ENCODE measurements at regions not wholly inside any gene's neighbourhood (a gene's known extent, or its start where the extent isn't known, plus 50 kb on each side); places are given as distances from the start of the nearest gene placed in this dataset.

GRCh38 chr2:56102098-56102497, 81.7 kb upstream of the CCDC85A start:
- Histone ChIP-seq H3K36me3 (ENCODE audit: control insufficient read depth in 2 of 4, insufficient read depth in 4 of 4, low read length in 3 of 4) (no peaks in the 10 kb centered on the region), H2BK5ac (ENCODE audit: low read depth, low read length) (no peak overlapping the region), H3K14ac (ENCODE audit: insufficient read length) (no peak overlapping the region), H4K91ac (replicated peaks; ENCODE audit: insufficient read length, low read length) (no peak overlapping the region), H2BK120ac (replicated peaks; ENCODE audit: low read depth, low read length) (no peak overlapping the region), H2AFZ (ENCODE audit: low read length) (peak overlapping the region; percentile 64; the same call in 1 of the 2 replicates), H3K4ac (replicated peaks; ENCODE audit: insufficient read length, low read depth, low read length) (no peak overlapping the region), H2BK12ac (ENCODE audit: low read depth, low read length) (no peak overlapping the region), H3K4me3 (ENCODE audit: extremely low read depth in 1 of 4, insufficient read depth in 2 of 4, low read depth in 3 of 4, low read length in 4 of 4) (peak overlapping the region in 1 of 4 experiments; percentile 26; a peak in 1 of 8 replicates), H3K23ac (ENCODE audit: insufficient read length) (no peak overlapping the region), H3K23me2 (ENCODE audit: low read depth, low read length) (no peaks in the 10 kb centered on the region), H3K27ac (ENCODE audit: low read depth, low read length) (peak overlapping the region; percentile 11; the same call in 1 of the 2 replicates), H2AK5ac (ENCODE audit: low read depth, low read length) (no peak overlapping the region), H4K8ac (ENCODE audit: extremely low read depth, insufficient read depth, low read length) (no peak overlapping the region), H3K4me2 (ENCODE audit: insufficient read depth in 1 of 2, low read depth in 2 of 2, low read length in 2 of 2) (peak overlapping the region; percentile 22 to 29; a peak in 1 of 4 replicates), H2BK20ac (ENCODE audit: low read length) (no peak overlapping the region), H3K56ac (replicated peaks; ENCODE audit: insufficient read length, low read depth, low read length) (no peak overlapping the region), H3K9ac (replicated peaks in 1 of 4; ENCODE audit: extremely low read depth in 1 of 4, low read depth in 3 of 4, low read length in 3 of 4) (no peak overlapping the region), H2BK15ac (ENCODE audit: low read length) (no peak overlapping the region), H3K4me1 (replicated peaks in 1 of 4; ENCODE audit: control insufficient read depth in 3 of 4, insufficient read depth in 4 of 4, low read length in 3 of 4) (peaks cover 0 to 6% (median 3%) of the 10 kb centered on the region in 4 experiments; a peak in 5 of 7 replicates), H3K79me2 (ENCODE audit: control insufficient read depth in 1 of 2, insufficient read depth in 2 of 2, low read length in 2 of 2) (no peaks in the 10 kb centered on the region), H3K18ac (ENCODE audit: extremely low read depth, low read length) (no peak overlapping the region), H3K9me3 (ENCODE audit: insufficient read depth in 2 of 2, low read depth in 1 of 2, low read length in 1 of 2) (no peaks in the 10 kb centered on the region), H4K5ac (ENCODE audit: insufficient read length, low read depth, low read length) (no peak overlapping the region), H4K20me1 (replicated peaks in 1 of 2; ENCODE audit: control insufficient read depth in 1 of 2, insufficient read depth in 2 of 2, low read length in 2 of 2) (no peaks in the 10 kb centered on the region), H3K27me3 (replicated peaks in 1 of 4; ENCODE audit: control insufficient read depth in 3 of 4, extremely low read depth in 1 of 4, insufficient read depth in 3 of 4, low read length in 3 of 4) (no peaks in the 10 kb centered on the region), H3K79me1 (ENCODE audit: low read depth, low read length) (no peaks in the 10 kb centered on the region)
- ChIA-PET CTCF (ENCODE audit: partially characterized antibody) (interaction anchor here (0.9 to 2.6 kb wide), 11 partner anchors 12 to 32 kb away, joined by 3 to 7 read pairs (median 3); no protein-coding TSS in a partner anchor), POLR2A (ENCODE audit: partially characterized antibody) (interaction anchor here (1.3 kb wide), 1 partner anchor 32 kb away, joined by 4 read pairs; no protein-coding TSS in a partner anchor)
- DNase-seq (ENCODE audit: low read depth in 1 of 2, low spot score in 2 of 2) = no peak
- peak; percentile 78 for FAIRE-seq
- 0 out of 2 replicates have a peak, but pooled peaks have one; percentile 25 for TF ChIP-seq YY1 (IDR thresholded peaks at IDR 0.05; ENCODE audit: low read depth, low read length)
- TF ChIP-seq RAD21 (IDR thresholded peaks at IDR 0.05 in 1 of 2, conservative IDR thresholded peaks at IDR 0.05 in 1 of 2; ENCODE audit: low read depth in 2 of 2, low read length in 2 of 2) = 0 out of 4 replicates have a peak, but pooled peaks of 1 of the 2 experiments have one; percentile 4
- TF ChIP-seq EP300 (IDR thresholded peaks at IDR 0.05; ENCODE audit: borderline replicate concordance in 1 of 2, low read depth in 2 of 2, low read length in 2 of 2) = peak in 1 of 2 experiments; percentile 54; a peak in 1 of 3 replicates
- TF ChIP-seq KDM1A (IDR thresholded peaks at IDR 0.05; ENCODE audit: borderline replicate concordance, low read length) = no peak
- TF ChIP-seq TAF1 (IDR thresholded peaks at IDR 0.05; ENCODE audit: low read depth, low read length) = peak; percentile 29; the same call in 1 of the 2 replicates
- TF ChIP-seq NANOG (IDR thresholded peaks at IDR 0.05; ENCODE audit: insufficient read depth, low read depth, low read length, poor library complexity, severe bottlenecking) = no peak
- WGBS, 2 experiments (ENCODE audit: extremely low coverage in 1 of 2, insufficient coverage in 1 of 2, insufficient read length in 1 of 2, insufficient replicate concordance in 2 of 2, low coverage in 1 of 2, low lambda C conversion rate in 2 of 2, missing lambda C conversion rate in 1 of 2) = 0% methylated on average over 1 of the region's 1 CpG; no CpG with 5 or more reads in 1 of the 2 experiments

Measured in H1 (cell line).